Astrocyte (in vitro differentiated cells and primary cell): ENCODE measurements at regions not wholly inside any gene's neighbourhood (a gene's known extent, or its start where the extent isn't known, plus 50 kb on each side); places are given as distances from the start of the nearest gene placed in this dataset.

Experiments used
- DNase-seq: peaks from one replicate; pipeline ENCODE4 v3.0.0-alpha.2; 2010; ENCODE audit warnings: low read depth
- FAIRE-seq: peaks from 2 replicates; lab custom pipeline; 2011; peaks lifted over from hg19 to GRCh38; lab: Jason Lieb, UNC
- H2AFZ ChIP-seq: 2 replicates; pipeline ENCODE4 v1.6.0; 2012; ENCODE audit warnings: low read depth, low read length, inconsistent platforms
- H3K27ac ChIP-seq: 2 replicates; pipeline ENCODE4 v1.5.1; 2011; ENCODE audit warnings: low read depth, low read length, inconsistent platforms
- H3K27me3 ChIP-seq: 2 replicates; pipeline ENCODE4 v1.6.0; 2011; ENCODE audit warnings: low read length, inconsistent platforms; ENCODE audit not compliant: insufficient read depth
- H3K36me3 ChIP-seq: 2 replicates; pipeline ENCODE4 v1.5.1; 2011; ENCODE audit warnings: low read length, inconsistent platforms; ENCODE audit not compliant: insufficient read depth
- H3K4me1 ChIP-seq: 2 replicates; pipeline ENCODE4 v1.5.1; 2011; ENCODE audit warnings: low read length, inconsistent platforms; ENCODE audit not compliant: insufficient read depth
- H3K4me2 ChIP-seq: 2 replicates; pipeline ENCODE4 v1.6.0; 2012; ENCODE audit warnings: low read length, inconsistent platforms
- H3K4me3 ChIP-seq: 2 replicates; pipeline ENCODE4 v1.5.1; 2011; ENCODE audit warnings: low read depth, mild to moderate bottlenecking, low read length, inconsistent platforms; ENCODE audit not compliant: insufficient read depth
- H3K79me2 ChIP-seq: 2 replicates; pipeline ENCODE4 v1.6.0; 2012; ENCODE audit warnings: mild to moderate bottlenecking, low read length, inconsistent platforms; ENCODE audit not compliant: insufficient read depth
- H3K9ac ChIP-seq: 2 replicates; pipeline ENCODE4 v1.6.0; 2012; ENCODE audit warnings: mild to moderate bottlenecking, low read length, inconsistent platforms
- H3K9me3 ChIP-seq: 2 replicates; pipeline ENCODE4 v1.5.1; 2012; ENCODE audit warnings: low read depth, mild to moderate bottlenecking, low read length, inconsistent platforms; ENCODE audit not compliant: insufficient read depth
- H4K20me1 ChIP-seq: 2 replicates; pipeline ENCODE4 v1.6.0; 2012; ENCODE audit warnings: low read length, inconsistent platforms; ENCODE audit not compliant: insufficient read depth
- H3K27ac Mint-ChIP-seq: one replicate; pipeline ENCODE4 v1.8.0; 2021; ENCODE audit warnings: mild to moderate bottlenecking, mixed read lengths; ENCODE audit not compliant: unreplicated experiment
- H3K27me3 Mint-ChIP-seq: one replicate; pipeline ENCODE4 v1.8.0; 2021; ENCODE audit warnings: low read depth, mixed read lengths; ENCODE audit not compliant: unreplicated experiment
- H3K36me3 Mint-ChIP-seq: one replicate; pipeline ENCODE4 v1.8.0; 2021; ENCODE audit warnings: low read depth, mixed read lengths; ENCODE audit not compliant: unreplicated experiment
- H3K4me1 Mint-ChIP-seq: one replicate; pipeline ENCODE4 v1.8.0; 2021; ENCODE audit warnings: low read depth, mixed read lengths; ENCODE audit not compliant: unreplicated experiment
- H3K4me3 Mint-ChIP-seq: one replicate; pipeline ENCODE4 v1.8.0; 2021; ENCODE audit warnings: mild to moderate bottlenecking, moderate library complexity, mixed read lengths; ENCODE audit not compliant: unreplicated experiment
- H3K9me3 Mint-ChIP-seq: one replicate; pipeline ENCODE4 v1.8.0; 2021; ENCODE audit warnings: mild to moderate bottlenecking, mixed read lengths; ENCODE audit not compliant: unreplicated experiment
- CTCF ChIP-seq: IDR thresholded peaks from 2 replicates; pipeline ENCODE4 v1.5.1; 2011; ENCODE audit warnings: low read depth, mild to moderate bottlenecking, inconsistent platforms, low read length, moderate library complexity; ENCODE audit not compliant: insufficient read depth
- EZH2 ChIP-seq: IDR thresholded peaks from 2 replicates; pipeline ENCODE4 v1.6.1; 2012; ENCODE audit warnings: mild to moderate bottlenecking, low read length, inconsistent platforms; ENCODE audit not compliant: insufficient read depth

GRCh38 chr5:175148636-175149172 lies 295.3 kb downstream of the DRD1 start:
- FAIRE-seq (no peak), DNase-seq (no peak)
- Histone ChIP-seq H3K4me2 (no peak overlapping the region), H4K20me1 (no peaks in the 10 kb centered on the region), H2AFZ (no peak overlapping the region), H3K4me3 (no peak overlapping the region), H3K36me3 (no peaks in the 10 kb centered on the region), H3K9ac (no peak overlapping the region), H3K27me3 (no peaks in the 10 kb centered on the region), H3K9me3 (no peaks in the 10 kb centered on the region), H3K27ac (no peak overlapping the region), H3K4me1 (no peaks in the 10 kb centered on the region), H3K79me2 (no peaks in the 10 kb centered on the region)
- Mint-ChIP-seq H3K36me3 (no peaks in the 10 kb centered on the region), H3K27ac (no peak overlapping the region), H3K27me3 (no peaks in the 10 kb centered on the region), H3K4me3 (no peak overlapping the region), H3K9me3 (peaks cover 20% of the 10 kb centered on the region), H3K4me1 (no peaks in the 10 kb centered on the region)
- no peak for TF ChIP-seq CTCF
- TF ChIP-seq EZH2, result no peak

GRCh38 chr5:175146733-175147132 lies 297.2 kb downstream of the DRD1 start:
- TF ChIP-seq EZH2 (no peak), CTCF (no peak)
- Histone ChIP-seq H3K4me2 (no peak overlapping the region), H4K20me1 (no peaks in the 10 kb centered on the region), H3K27ac (no peak overlapping the region), H3K4me1 (no peaks in the 10 kb centered on the region), H3K9me3 (no peaks in the 10 kb centered on the region), H3K27me3 (no peaks in the 10 kb centered on the region), H3K4me3 (no peak overlapping the region), H2AFZ (no peak overlapping the region), H3K9ac (no peak overlapping the region), H3K79me2 (no peaks in the 10 kb centered on the region), H3K36me3 (no peaks in the 10 kb centered on the region)
- FAIRE-seq, result no peak
- no peak overlapping the region for H3K4me3 Mint-ChIP-seq
- H3K27me3 Mint-ChIP-seq, result no peaks in the 10 kb centered on the region
- H3K36me3 Mint-ChIP-seq, result no peaks in the 10 kb centered on the region
- DNase-seq, result no peak
- no peak overlapping the region for H3K27ac Mint-ChIP-seq
- no peaks in the 10 kb centered on the region for H3K4me1 Mint-ChIP-seq
- peaks cover 17% of the 10 kb centered on the region for H3K9me3 Mint-ChIP-seq

- no peaks in the 10 kb centered on the region for H3K79me2 ChIP-seq
- Mint-ChIP-seq H3K36me3 (no peaks in the 10 kb centered on the region), H3K4me1 (no peaks in the 10 kb centered on the region), H3K4me3 (no peak overlapping the region), H3K27me3 (peaks cover 2% of the 10 kb centered on the region), H3K9me3 (peaks cover 8% of the 10 kb centered on the region), H3K27ac (no peak overlapping the region)
- DNase-seq (no peak), FAIRE-seq (no peak)
- no peak overlapping the region for H3K4me3 ChIP-seq
- H4K20me1 ChIP-seq, result no peaks in the 10 kb centered on the region
- H3K4me2 ChIP-seq, result no peak overlapping the region
- TF ChIP-seq EZH2 (no peak), CTCF (no peak)
- H3K27ac ChIP-seq, result no peak overlapping the region
- H2AFZ ChIP-seq, result no peak overlapping the region
- no peak overlapping the region for H3K9ac ChIP-seq
- no peaks in the 10 kb centered on the region for H3K27me3 ChIP-seq
- H3K9me3 ChIP-seq, result no peaks in the 10 kb centered on the region
- H3K4me1 ChIP-seq, result no peaks in the 10 kb centered on the region
- no peaks in the 10 kb centered on the region for H3K36me3 ChIP-seq
These were observed 302.6 kb downstream of the DRD1 start for GRCh38 chr5:175141421-175141820.
